PC-3 (cell line): ENCODE measurements at regions not wholly inside any gene's neighbourhood (a gene's known extent, or its start where the extent isn't known, plus 50 kb on each side); places are given as distances from the start of the nearest gene placed in this dataset.

Source experiments
- ATAC-seq: fragments of 200-7000 bp; cut with Tn5 transposase; 2 replicates; pipeline ENCODE4 v1.9.1; 2020; ENCODE audit warnings: mild to moderate bottlenecking, moderate library complexity
- BruUV-seq: library from RNA; stranded (reverse); fragments of 400-500 nt; replicated peaks from 2 replicates; lab custom pipeline; 2021; lab: Mats Ljungman, UMichigan
- CTCF ChIA-PET: fragments of 300-600 bp; sonication (Branson Sonifier 250); formaldehyde crosslinking; loops from one replicate; lab custom pipeline; 2022; ENCODE audit warnings: antibody characterized with exemption; lab: Charles Lee
- POLR2A ChIA-PET: fragments of 300-600 bp; sonication (Branson Sonifier 250); formaldehyde crosslinking; loops from one replicate; lab custom pipeline; 2022; ENCODE audit warnings: antibody characterized with exemption; ENCODE audit not compliant: unreplicated experiment; lab: Charles Lee
- DNase-seq: peaks from one replicate; pipeline ENCODE4 v3.0.0-alpha.2; 2015
- H2AFZ ChIP-seq: fragments of 300-600 bp; sonication (generic); 2 replicates; pipeline ENCODE4 v1.6.0; 2016; ENCODE audit warnings: antibody characterized with exemption, low read length
- H3F3A ChIP-seq: fragments of 300-600 bp; sonication (generic); one replicate; pipeline ENCODE4 v1.6.0; 2017; ENCODE audit warnings: antibody characterized with exemption, low read length, control low read depth, mild to moderate bottlenecking; ENCODE audit not compliant: unreplicated experiment
- H3K27ac ChIP-seq: fragments of 300-600 bp; sonication (generic); 2 replicates; pipeline ENCODE4 v1.5.1; 2016; ENCODE audit warnings: mild to moderate bottlenecking, low read length
- H3K27me3 ChIP-seq: fragments of 300-600 bp; sonication (generic); 2 replicates; pipeline ENCODE4 v1.6.1; 2016; ENCODE audit warnings: low read length, mixed read lengths
- H3K36me3 ChIP-seq: fragments of 300-600 bp; sonication (generic); 2 replicates; pipeline ENCODE4 v1.6.1; 2016; ENCODE audit warnings: low read depth, mixed run types, low read length, mixed read lengths
- H3K4me1 ChIP-seq: fragments of 300-600 bp; sonication (generic); 2 replicates; pipeline ENCODE4 v1.5.1; 2016; ENCODE audit warnings: low read length; ENCODE audit not compliant: insufficient read depth
- H3K4me2 ChIP-seq: fragments of 300-600 bp; sonication (generic); 2 replicates; pipeline ENCODE4 v1.6.0; 2016; ENCODE audit warnings: low read length
- H3K4me3 ChIP-seq: fragments of 300-600 bp; sonication (generic); 2 replicates; pipeline ENCODE4 v1.5.1; 2016; ENCODE audit warnings: mild to moderate bottlenecking, low read length, mixed read lengths
- H3K79me2 ChIP-seq: fragments of 300-600 bp; sonication (generic); 2 replicates; pipeline ENCODE4 v1.6.1; 2017; ENCODE audit warnings: low read length, mixed read lengths
- H3K9ac ChIP-seq: fragments of 300-600 bp; sonication (generic); 2 replicates; pipeline ENCODE4 v1.6.0; 2016; ENCODE audit warnings: mild to moderate bottlenecking, low read length
- H3K9me2 ChIP-seq: fragments of 300-600 bp; sonication (generic); replicated peaks from 2 replicates; pipeline ENCODE4 v1.6.1; 2016; ENCODE audit warnings: mixed run types, low read length, mixed read lengths
- H3K9me3 ChIP-seq: fragments of 300-600 bp; sonication (generic); 2 replicates; pipeline ENCODE4 v1.6.1; 2016; ENCODE audit warnings: low read length, mixed read lengths
- H4K20me1 ChIP-seq: fragments of 300-600 bp; sonication (generic); 2 replicates; pipeline ENCODE4 v1.6.1; 2016; ENCODE audit warnings: low read length, mixed read lengths
- CTCF ChIP-seq: fragments of 300-600 bp; sonication (generic); conservative IDR thresholded peaks from 2 replicates; pipeline ENCODE4 v1.5.1; 2017; ENCODE audit warnings: antibody characterized with exemption, low read depth, mild to moderate bottlenecking, low read length
- EZH2 ChIP-seq: fragments of 300-600 bp; sonication (generic); IDR thresholded peaks from one replicate; pipeline ENCODE4 v1.6.1; 2017; ENCODE audit warnings: antibody characterized with exemption, mild to moderate bottlenecking, low read length; ENCODE audit not compliant: unreplicated experiment
- EZH2phosphoT487 ChIP-seq: fragments of 300-600 bp; sonication (generic); IDR thresholded peaks from 2 replicates; pipeline ENCODE4 v1.6.1; 2018; ENCODE audit warnings: mild to moderate bottlenecking, antibody characterized with exemption, low read length, borderline replicate concordance
- intact Hi-C: fragments of 100-400 bp; cut with micrococcal nuclease; formaldehyde crosslinking; loops from 2 replicates; pipeline ENCODE4 v1.9.0; 2023

- Histone ChIP-seq H3K27ac (peak overlapping the region; percentile 89), H3K27me3 (no peaks in the 10 kb centered on the region), H3F3A (no peaks in the 10 kb centered on the region), H2AFZ (peak overlapping the region; percentile 18; the same call in 1 of the 2 replicates), H3K4me1 (peaks cover 34% of the 10 kb centered on the region), H3K4me2 (peak overlapping the region; percentile 68), H3K9me3 (no peaks in the 10 kb centered on the region), H3K4me3 (no peak overlapping the region), H4K20me1 (no peaks in the 10 kb centered on the region), H3K9me2 (no peaks in the 10 kb centered on the region), H3K9ac (peak overlapping the region; percentile 46; the same call in 1 of the 2 replicates), H3K79me2 (no peaks in the 10 kb centered on the region), H3K36me3 (no peaks in the 10 kb centered on the region)
- TF ChIP-seq CTCF (no peak), EZH2phosphoT487 (no peak), EZH2 (no peak)
- intact Hi-C loops: loop anchor here (5.0 to 10.0 kb wide), 4 partner anchors 76 to 713 kb away; partner anchors contain the start of gene MECOM
- peak; percentile 97 for DNase-seq
- ChIA-PET POLR2A (interaction anchor here (0.6 kb wide), 1 partner anchor 873 kb away, joined by 5 read pairs; no protein-coding TSS in a partner anchor), CTCF (interaction anchor here (0.6 to 1.2 kb wide), 3 partner anchors 81 to 718 kb away, joined by 3 to 7 read pairs (median 4); no protein-coding TSS in a partner anchor)
- BruUV-seq: no TSS peak
- ATAC-seq: peak; percentile 86
Measured at GRCh38 chr3:168951368-168951767, 712.1 kb downstream of the MECOM start.

- no peaks in the 10 kb centered on the region for H3K79me2 ChIP-seq
- CTCF ChIA-PET: interaction anchor here (0.6 to 1.2 kb wide), 3 partner anchors 80 to 719 kb away, joined by 3 to 7 read pairs (median 4); no protein-coding TSS in a partner anchor
- no peak overlapping the region for H3K9ac ChIP-seq
- no peaks in the 10 kb centered on the region for H3K36me3 ChIP-seq
- POLR2A ChIA-PET: interaction anchor here (0.6 kb wide), 1 partner anchor 873 kb away, joined by 5 read pairs; no protein-coding TSS in a partner anchor
- peak overlapping the region; percentile 72 for H3K27ac ChIP-seq
- no peaks in the 10 kb centered on the region for H3F3A ChIP-seq
- H3K4me1 ChIP-seq: peaks cover 34% of the 10 kb centered on the region
- DNase-seq: no peak
- intact Hi-C loops: loop anchor here (5.0 to 10.0 kb wide), 4 partner anchors 77 to 714 kb away; partner anchors contain the start of gene MECOM
- TF ChIP-seq EZH2 (no peak), CTCF (no peak), EZH2phosphoT487 (no peak)
- H3K4me2 ChIP-seq: peak overlapping the region; percentile 16; the same call in 1 of the 2 replicates
- BruUV-seq: no TSS peak
- no peaks in the 10 kb centered on the region for H3K9me2 ChIP-seq
- H4K20me1 ChIP-seq: no peaks in the 10 kb centered on the region
- H2AFZ ChIP-seq: peak overlapping the region; percentile 3; the same call in 1 of the 2 replicates
- no peaks in the 10 kb centered on the region for H3K27me3 ChIP-seq
- H3K4me3 ChIP-seq: no peak overlapping the region
- no peak for ATAC-seq
- H3K9me3 ChIP-seq: no peaks in the 10 kb centered on the region
Measured at GRCh38 chr3:168950622-168951021, 712.9 kb downstream of the MECOM start.

- no peak overlapping the region for H3K9ac ChIP-seq
- no peaks in the 10 kb centered on the region for H3F3A ChIP-seq
- no peaks in the 10 kb centered on the region for H3K27me3 ChIP-seq
- H3K4me1 ChIP-seq: no peaks in the 10 kb centered on the region
- H3K9me3 ChIP-seq: 0 out of 2 replicates have a peak, but pooled peaks cover 7% of the 10 kb centered on the region
- intact Hi-C loops: no loop called here
- no peak overlapping the region for H2AFZ ChIP-seq
- ATAC-seq: no peak
- TF ChIP-seq EZH2 (no peak), EZH2phosphoT487 (no peak), CTCF (no peak)
- CTCF ChIA-PET: no interaction called here
- no peak overlapping the region for H3K4me3 ChIP-seq
- POLR2A ChIA-PET: no interaction called here
- no peak overlapping the region for H3K27ac ChIP-seq
- no peaks in the 10 kb centered on the region for H3K36me3 ChIP-seq
- no TSS peak for BruUV-seq
- H3K79me2 ChIP-seq: no peaks in the 10 kb centered on the region
- no peaks in the 10 kb centered on the region for H3K9me2 ChIP-seq
- DNase-seq: no peak
- no peak overlapping the region for H3K4me2 ChIP-seq
- H4K20me1 ChIP-seq: no peaks in the 10 kb centered on the region
Measured at GRCh38 chr3:168939651-168940238, 723.8 kb downstream of the MECOM start.
